ENCODE measurements at regions not wholly inside any gene's neighbourhood (a gene's known extent, or its start where the extent isn't known, plus 50 kb on each side); places are given as distances from the start of the nearest gene placed in this dataset.

DNA sequence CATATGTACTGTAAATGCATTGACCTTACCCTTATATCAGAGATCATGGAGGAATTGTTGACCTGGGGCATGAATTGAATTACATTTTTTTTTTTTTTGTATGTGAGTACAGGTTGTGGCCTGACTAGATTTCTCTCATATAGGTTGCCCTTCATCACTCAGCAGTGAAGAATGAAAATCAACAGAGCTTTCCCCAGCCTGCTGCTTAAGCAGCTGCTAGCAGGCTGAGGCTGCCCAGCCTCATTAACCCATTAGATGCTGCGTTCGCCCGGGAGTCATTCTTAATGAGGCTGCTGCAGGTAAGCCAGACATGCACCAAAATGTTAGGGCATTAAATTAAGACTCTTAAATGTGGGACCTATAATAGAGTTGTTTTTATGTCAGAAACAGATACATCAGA is 236.0 kb downstream of the ETNK1 start:
- Histone ChIP-seq H2AFZ (ENCODE audit: control insufficient read depth, low read length) (no peak overlapping the region), H3K4me2 (ENCODE audit: control insufficient read depth, extremely low read depth, insufficient read depth, low read depth, low read length) (no peak overlapping the region)
- FAIRE-seq = no peak

DNA sequence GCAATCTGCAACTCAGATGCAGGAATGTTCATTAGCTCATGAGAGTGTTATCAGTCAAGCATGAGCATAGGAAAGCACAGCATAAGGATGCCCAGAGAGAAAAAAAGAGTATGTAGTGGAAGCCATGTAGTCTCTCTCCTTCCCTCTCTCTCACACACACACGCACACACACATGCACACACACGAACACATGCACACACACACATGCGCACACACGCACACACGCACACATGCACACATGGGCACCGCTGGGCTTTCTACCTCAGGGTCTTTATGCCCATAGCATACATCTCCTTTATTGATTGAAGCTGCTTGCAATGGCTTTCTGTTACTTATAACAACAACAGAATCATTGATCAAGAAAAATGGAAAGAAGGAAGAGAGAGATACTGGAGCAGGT is 240.9 kb downstream of the ETNK1 start:
- DNase-seq (ENCODE audit: low read depth, low spot score) = no peak
- H3K79me2 ChIP-seq (ENCODE audit: control insufficient read depth, insufficient read depth, low read length) = no peaks in the 10 kb centered on the region
- TF ChIP-seq EZH2 (IDR thresholded peaks at IDR 0.05; ENCODE audit: low read length) (no peak), CTCF (optimal IDR thresholded peaks at IDR 0.05 in 1 of 3, IDR thresholded peaks at IDR 0.05 in 1 of 3, conservative IDR thresholded peaks at IDR 0.05 in 1 of 3; ENCODE audit: extremely low read depth in 1 of 3, insufficient read depth in 2 of 3, low read length in 3 of 3) (no peak)
- FAIRE-seq = no peak
- no peak overlapping the region for H2AFZ ChIP-seq (ENCODE audit: control insufficient read depth, low read length)
- H3K27me3 ChIP-seq (ENCODE audit: control insufficient read depth, extremely low read depth, insufficient read depth, low read length) = no peaks in the 10 kb centered on the region
- H3K4me3 ChIP-seq (ENCODE audit: control insufficient read depth in 2 of 3, extremely low read depth in 1 of 3, insufficient read depth in 2 of 3, low read depth in 1 of 3, low read length in 3 of 3) = no peak overlapping the region
- dilution Hi-C loops (cut with MboI; ENCODE audit: extremely low pct_ligation_motif_present, low sequenced_read_pairs) = no loop called here
- no peak overlapping the region for H3K27ac ChIP-seq (ENCODE audit: control insufficient read depth, insufficient read depth, low read length)
- H3K4me1 ChIP-seq (ENCODE audit: control insufficient read depth, extremely low read depth, insufficient read depth, low read length) = no peaks in the 10 kb centered on the region
- no peaks in the 10 kb centered on the region for H4K20me1 ChIP-seq (ENCODE audit: control insufficient read depth, extremely low read depth, insufficient read depth, low read length)
- no peak overlapping the region for H3K4me2 ChIP-seq (ENCODE audit: control insufficient read depth, extremely low read depth, insufficient read depth, low read depth, low read length)
- no peaks in the 10 kb centered on the region for H3K9me3 ChIP-seq (ENCODE audit: control insufficient read depth, low read depth, low read length)
- H3K36me3 ChIP-seq (ENCODE audit: control insufficient read depth in 2 of 2, extremely low read depth in 1 of 2, insufficient read depth in 2 of 2, low read length in 2 of 2) = no peaks in the 10 kb centered on the region
- no peak overlapping the region for H3K9ac ChIP-seq (ENCODE audit: control insufficient read depth, extremely low read depth, insufficient read depth, low read length)
- no peaks in the 10 kb centered on the region for H3K9me1 ChIP-seq (ENCODE audit: control insufficient read depth, extremely low read depth, insufficient read depth, low read length)

More for the DNA sequence above, 236.0 kb downstream of the ETNK1 start:
- dilution Hi-C loops (cut with MboI; ENCODE audit: extremely low pct_ligation_motif_present, low sequenced_read_pairs) = no loop called here
- peaks cover 8% of the 10 kb centered on the region for H3K4me1 ChIP-seq (ENCODE audit: control insufficient read depth, extremely low read depth, insufficient read depth, low read length)
- H3K9ac ChIP-seq (ENCODE audit: control insufficient read depth, extremely low read depth, insufficient read depth, low read length) = no peak overlapping the region
- H3K9me1 ChIP-seq (ENCODE audit: control insufficient read depth, extremely low read depth, insufficient read depth, low read length) = no peaks in the 10 kb centered on the region
- no peaks in the 10 kb centered on the region for H3K79me2 ChIP-seq (ENCODE audit: control insufficient read depth, insufficient read depth, low read length)
- H4K20me1 ChIP-seq (ENCODE audit: control insufficient read depth, extremely low read depth, insufficient read depth, low read length) = no peaks in the 10 kb centered on the region
- no peaks in the 10 kb centered on the region for H3K36me3 ChIP-seq (ENCODE audit: control insufficient read depth in 2 of 2, extremely low read depth in 1 of 2, insufficient read depth in 2 of 2, low read length in 2 of 2)
- H3K9me3 ChIP-seq (ENCODE audit: control insufficient read depth, low read depth, low read length) = no peaks in the 10 kb centered on the region
- no peak overlapping the region for H3K4me3 ChIP-seq (ENCODE audit: control insufficient read depth in 2 of 3, extremely low read depth in 1 of 3, insufficient read depth in 2 of 3, low read depth in 1 of 3, low read length in 3 of 3)
- TF ChIP-seq EZH2 (IDR thresholded peaks at IDR 0.05; ENCODE audit: low read length) = no peak
- no peak for TF ChIP-seq CTCF (optimal IDR thresholded peaks at IDR 0.05 in 1 of 3, IDR thresholded peaks at IDR 0.05 in 1 of 3, conservative IDR thresholded peaks at IDR 0.05 in 1 of 3; ENCODE audit: extremely low read depth in 1 of 3, insufficient read depth in 2 of 3, low read length in 3 of 3)
- no peaks in the 10 kb centered on the region for H3K27me3 ChIP-seq (ENCODE audit: control insufficient read depth, extremely low read depth, insufficient read depth, low read length)
- DNase-seq (ENCODE audit: low read depth, low spot score) = no peak
- no peak overlapping the region for H3K27ac ChIP-seq (ENCODE audit: control insufficient read depth, insufficient read depth, low read length)

Data from keratinocyte (primary cell).